GM19438 (cell line): ENCODE measurements at regions not wholly inside any gene's neighbourhood (a gene's known extent, or its start where the extent isn't known, plus 50 kb on each side); places are given as distances from the start of the nearest gene placed in this dataset.

Experiments
- ATAC-seq: cut with Tn5 transposase; IDR thresholded peaks from one replicate; pipeline ENCODE4 v1.9.1; 2021; ENCODE audit warnings: low read depth; ENCODE audit not compliant: unreplicated experiment

DNA sequence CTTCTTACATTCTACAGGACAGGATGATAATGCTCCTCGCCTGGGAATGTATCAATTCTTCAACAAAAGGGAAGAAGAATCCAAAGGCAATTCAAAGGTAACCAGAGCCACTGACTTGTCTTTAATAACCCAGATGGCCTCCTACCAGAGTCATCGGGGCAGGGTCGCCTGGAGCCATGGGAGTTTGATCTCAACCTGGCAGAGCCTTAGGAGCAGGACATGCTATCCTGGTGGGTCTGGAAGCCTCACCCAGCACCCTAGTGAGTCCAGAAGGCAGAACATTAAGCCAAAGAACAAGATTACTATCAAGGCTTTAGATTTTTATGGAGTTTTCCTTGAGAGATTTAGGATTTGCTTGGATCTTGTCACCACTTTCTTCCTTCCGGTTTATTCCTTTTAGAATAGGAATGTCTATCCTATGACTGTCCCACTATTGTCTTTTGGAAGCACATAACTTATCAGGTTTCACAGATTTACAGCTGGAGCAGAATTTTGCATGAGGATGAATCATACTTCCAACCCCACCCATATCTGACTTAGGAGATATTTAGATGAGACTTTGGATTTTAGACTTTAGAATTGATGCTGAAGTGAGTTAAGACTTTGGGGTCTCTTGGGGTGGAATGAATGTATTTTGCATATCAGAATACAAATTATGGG, 330.3 kb upstream of the GOLIM4 start:
- no peak for ATAC-seq

DNA sequence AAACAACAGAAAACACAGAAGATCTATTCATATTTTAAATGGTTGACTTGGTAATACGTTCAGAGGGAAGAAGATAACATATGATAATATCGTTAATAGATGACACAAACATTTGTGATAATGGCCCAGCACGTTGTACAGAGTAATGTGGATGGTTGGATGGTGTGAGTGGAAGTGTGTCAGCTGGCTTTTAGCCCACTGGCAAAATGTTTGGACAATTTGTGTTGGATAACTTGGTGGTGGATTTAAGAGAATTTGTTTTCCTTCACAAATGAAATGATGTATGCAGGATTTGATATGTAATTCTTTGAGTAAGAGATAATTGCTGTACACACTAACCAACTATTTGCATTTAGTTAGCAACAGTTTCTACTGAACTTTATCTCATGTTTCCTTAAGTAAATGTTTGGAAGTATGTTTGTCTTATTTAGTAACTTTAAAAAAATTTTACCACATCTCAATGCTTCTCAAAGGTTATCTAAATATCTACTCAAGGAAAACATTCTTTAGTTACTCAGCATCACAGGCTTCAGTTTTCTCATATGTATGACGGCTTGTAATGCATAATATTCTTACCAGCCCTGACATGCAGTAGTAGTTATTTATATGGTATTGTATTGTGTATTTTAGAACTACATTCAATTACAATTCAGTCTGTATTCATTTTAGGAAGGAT, 328.5 kb upstream of the GOLIM4 start:
- no peak for ATAC-seq

DNA sequence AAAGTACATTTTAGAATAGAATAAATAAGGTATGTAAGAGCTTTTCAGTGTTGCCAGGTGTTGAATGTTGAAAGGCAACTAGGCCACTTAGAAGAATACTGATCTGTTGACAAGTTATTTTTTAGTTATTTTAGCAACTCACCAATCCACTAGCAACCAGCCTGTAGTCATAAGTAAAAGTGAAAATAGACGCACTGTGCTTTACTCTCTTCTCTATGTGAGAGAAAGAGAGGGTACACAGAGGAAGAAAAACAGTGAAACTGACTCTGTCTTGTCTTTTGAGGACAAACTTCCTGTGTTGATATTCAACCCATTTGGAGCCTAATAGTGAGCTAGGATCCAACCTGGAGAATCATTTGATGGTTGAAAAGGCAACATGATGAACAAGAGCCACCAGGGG, 327.1 kb upstream of the GOLIM4 start:
- ATAC-seq = peak; percentile 61

DNA sequence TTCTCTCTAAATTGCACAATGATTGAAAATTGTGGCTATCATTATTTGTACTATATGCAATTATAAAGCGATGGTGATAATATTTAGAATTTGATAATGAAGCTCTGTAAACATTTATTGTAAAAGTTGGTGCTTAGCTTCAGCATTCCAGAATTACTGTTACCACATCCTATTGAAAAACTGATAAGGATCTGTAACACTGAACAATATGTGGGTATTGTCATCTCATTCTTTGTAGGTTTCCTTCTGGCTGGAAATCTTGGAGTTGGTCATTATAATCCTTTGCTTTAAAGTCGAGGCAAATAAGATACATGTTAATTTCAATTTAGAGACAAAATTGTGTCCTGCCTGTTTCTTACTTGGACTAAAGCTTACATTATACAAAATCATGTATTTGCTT, 323.4 kb upstream of the GOLIM4 start:
- ATAC-seq = no peak

DNA sequence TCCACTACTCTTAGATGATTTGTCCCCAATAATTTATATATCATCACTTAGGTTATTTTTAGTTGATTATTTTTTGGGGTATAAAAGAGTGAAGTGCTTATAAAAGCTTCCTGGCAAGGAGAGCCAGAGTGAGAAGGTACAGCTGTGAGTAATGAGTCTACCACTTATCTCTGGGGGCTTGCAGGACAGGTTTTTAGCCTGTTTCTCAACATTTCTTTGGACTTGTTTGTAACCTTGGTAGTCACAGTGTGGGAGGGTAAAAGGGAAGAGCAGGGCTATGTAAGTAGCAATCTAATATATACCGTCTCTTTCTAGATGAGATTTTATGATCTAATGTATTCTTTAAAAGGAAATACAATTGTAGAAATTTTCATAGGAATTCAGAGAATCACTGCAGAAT, 321.3 kb upstream of the GOLIM4 start:
- ATAC-seq = no peak

DNA sequence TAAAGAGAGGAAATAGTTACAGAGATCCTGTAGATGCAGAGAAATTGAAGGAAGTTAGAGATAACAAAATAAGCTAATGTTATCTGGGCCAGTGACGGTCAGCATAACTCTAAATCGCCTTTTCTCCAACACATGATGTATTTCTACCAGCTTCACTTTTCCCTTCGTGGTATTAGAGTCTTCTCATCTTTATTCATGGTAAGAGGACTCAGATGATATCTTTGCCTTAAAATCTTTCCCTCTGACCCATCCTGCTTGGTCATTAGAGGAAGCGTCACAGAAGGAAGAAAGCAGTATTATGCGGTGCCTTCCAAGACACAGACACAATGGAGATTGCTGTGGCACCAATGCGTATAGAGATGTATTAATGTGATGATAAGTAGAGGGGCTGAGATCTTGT, 320.7 kb upstream of the GOLIM4 start:
- no peak for ATAC-seq

DNA sequence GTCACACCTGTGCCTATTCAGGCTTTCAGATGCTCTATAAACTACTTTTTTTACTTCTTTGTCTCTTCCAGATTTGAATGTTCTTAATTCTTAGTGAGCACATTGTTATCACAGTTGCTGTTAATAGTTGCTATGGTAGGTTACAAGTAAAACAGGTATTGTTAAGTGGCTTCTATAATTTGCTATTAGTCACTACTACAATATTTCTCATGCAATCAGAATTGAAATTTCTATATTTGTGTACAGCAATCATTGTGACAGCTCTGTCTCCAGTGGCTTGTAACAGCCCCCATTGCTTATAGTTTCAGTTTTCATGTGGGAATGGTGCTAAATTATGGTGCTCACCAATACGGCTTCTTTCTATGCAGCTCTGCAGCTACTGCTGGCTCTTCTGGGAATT, 318.4 kb upstream of the GOLIM4 start:
- ATAC-seq = no peak

DNA sequence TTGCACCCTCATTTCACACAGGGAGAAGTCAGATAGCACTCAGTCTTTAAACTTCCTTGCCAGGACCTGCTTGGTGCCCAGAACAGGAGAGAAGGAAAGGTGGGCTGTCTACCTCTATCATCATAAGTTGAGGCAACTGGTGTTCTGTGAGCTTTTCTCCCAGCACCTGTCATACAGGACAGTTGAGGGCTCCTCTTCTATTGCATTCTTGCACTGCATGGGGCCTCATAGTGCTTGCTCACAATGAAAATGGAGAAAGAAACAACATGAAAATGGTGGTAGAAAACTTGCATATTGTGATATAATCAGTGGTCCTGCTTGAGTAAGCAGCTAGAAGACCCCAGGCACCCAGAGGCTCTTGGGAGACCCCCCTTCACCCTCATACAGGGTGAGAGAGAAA, 311.7 kb upstream of the GOLIM4 start:
- ATAC-seq = no peak

GRCh38 chr3:168405288-168405687, 309.6 kb upstream of the GOLIM4 start:
- no peak for ATAC-seq

- no peak for ATAC-seq
Measured at GRCh38 chr3:168398371-168399025, 302.8 kb upstream of the GOLIM4 start.

GRCh38 chr3:168396861-168397260, 301.1 kb upstream of the GOLIM4 start:
- ATAC-seq = no peak

GRCh38 chr3:168395551-168395950, 299.8 kb upstream of the GOLIM4 start:
- ATAC-seq = no peak

DNA sequence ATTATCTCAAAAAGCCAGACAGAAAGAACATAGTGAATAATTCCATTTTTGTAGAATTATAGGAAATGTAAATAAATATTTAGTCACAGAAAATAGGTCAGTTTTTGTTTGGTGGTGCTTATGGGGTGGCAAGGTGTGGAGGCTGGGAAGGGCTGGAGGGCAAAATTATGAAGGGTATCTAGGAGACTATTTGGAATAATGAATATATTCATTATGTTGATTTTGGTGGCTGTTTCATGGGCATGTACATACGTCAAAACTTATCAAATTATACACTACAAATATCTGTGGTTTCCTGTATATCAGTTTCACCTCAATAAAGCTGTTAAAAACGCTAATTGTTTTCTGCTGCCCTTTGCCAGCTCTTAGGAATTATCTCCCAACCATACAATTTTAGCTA, 298.7 kb upstream of the GOLIM4 start:
- no peak for ATAC-seq

- ATAC-seq = no peak
Measured at GRCh38 chr3:168386301-168386700, 290.6 kb upstream of the GOLIM4 start.

DNA sequence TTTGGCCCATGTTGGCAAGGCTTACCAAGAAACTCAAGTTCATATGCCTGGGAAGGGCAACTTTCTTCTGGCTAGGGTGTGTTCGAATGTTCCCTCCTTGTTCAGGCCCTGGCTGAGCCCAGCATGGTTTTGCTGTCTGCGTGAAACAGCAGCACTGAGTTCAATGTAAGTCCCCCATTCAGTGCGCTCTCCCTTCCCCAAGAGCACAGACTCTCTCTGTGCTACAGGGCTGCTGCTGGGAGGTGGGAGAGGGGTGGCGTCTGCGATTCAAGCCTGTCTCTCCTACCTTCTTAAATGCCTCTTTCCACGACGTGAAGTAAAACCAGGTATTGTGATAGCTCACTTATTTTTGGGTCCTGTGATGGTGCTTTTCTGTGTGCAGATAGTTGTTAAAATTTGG, 289.3 kb upstream of the GOLIM4 start:
- no peak for ATAC-seq

- no peak for ATAC-seq
Measured at GRCh38 chr3:168383573-168383972, 287.8 kb upstream of the GOLIM4 start.

DNA sequence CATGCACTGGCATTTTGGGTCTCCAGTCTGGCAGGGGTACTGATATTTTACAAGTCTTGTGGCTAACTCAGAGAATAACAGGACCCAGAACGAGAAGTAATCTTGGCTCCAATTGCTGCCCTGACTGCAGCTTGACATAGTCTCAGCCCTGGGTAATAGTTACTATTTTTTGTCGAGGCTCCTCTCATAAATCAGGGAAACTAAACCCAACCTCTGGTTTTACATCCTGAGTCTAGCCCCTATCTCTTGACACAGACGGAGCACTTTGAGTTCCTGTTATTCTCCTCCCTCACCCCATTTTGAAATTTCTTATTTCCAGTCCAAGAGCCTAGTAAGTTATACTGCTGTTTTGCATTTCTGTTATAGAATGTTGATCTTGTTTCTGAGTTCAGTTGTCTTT, 276.1 kb upstream of the GOLIM4 start:
- ATAC-seq = no peak

GRCh38 chr3:168364967-168365366, 269.2 kb upstream of the GOLIM4 start:
- ATAC-seq = no peak

- no peak for ATAC-seq
Measured at GRCh38 chr3:168362661-168363247, 267.0 kb upstream of the GOLIM4 start.

- no peak for ATAC-seq
Measured at GRCh38 chr3:168362156-168362555, 266.4 kb upstream of the GOLIM4 start.

GRCh38 chr3:168360993-168361392, 265.3 kb upstream of the GOLIM4 start:
- ATAC-seq = no peak
